ENCODE measurements at regions not wholly inside any gene's neighbourhood (a gene's known extent, or its start where the extent isn't known, plus 50 kb on each side); places are given as distances from the start of the nearest gene placed in this dataset.

- no peak for TF ChIP-seq CTCF (IDR thresholded peaks at IDR 0.05)
- TF ChIP-seq POLR2A (IDR thresholded peaks at IDR 0.05; ENCODE audit: low read depth): no peak
- peak in 1 of 2 donors; percentile 52 for TF ChIP-seq POLR2AphosphoS5 (IDR thresholded peaks at IDR 0.05)
- no peak for TF ChIP-seq EP300 (IDR thresholded peaks at IDR 0.05)
Measured at GRCh38 chr6:56772737-56773184, 130.1 kb upstream of the DST start.
